ENCODE measurements at regions not wholly inside any gene's neighbourhood (a gene's known extent, or its start where the extent isn't known, plus 50 kb on each side); places are given as distances from the start of the nearest gene placed in this dataset.

DNA sequence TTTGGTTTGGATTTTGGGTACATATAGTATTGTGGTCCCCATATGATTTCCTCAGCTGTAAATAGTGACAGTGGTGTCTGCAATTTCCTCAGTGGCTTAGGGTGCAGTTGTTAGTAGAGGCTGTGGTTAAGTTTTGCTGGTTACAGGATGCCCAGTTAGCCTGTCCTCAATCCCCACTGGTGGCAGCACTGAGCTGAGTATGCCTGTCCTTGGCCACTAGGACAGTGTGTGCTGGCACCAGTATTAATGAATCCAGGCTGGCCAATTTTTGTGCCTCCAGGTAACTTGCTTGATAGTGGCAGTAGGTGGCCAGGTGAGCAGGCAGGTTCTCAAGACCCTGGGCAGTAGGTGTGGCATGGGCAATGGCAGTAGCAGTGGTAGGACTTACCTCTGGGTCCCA lies 973.1 kb downstream of the TMEM182 start:
- Mint-ChIP-seq H3K27me3 (ENCODE audit: low read depth, poor library complexity) (peaks cover 9% of the 10 kb centered on the region), H3K4me3 (no peak overlapping the region), H3K9me3 (peaks cover 33% of the 10 kb centered on the region), H3K27ac (no peak overlapping the region), H3K4me1 (no peaks in the 10 kb centered on the region), H3K36me3 (ENCODE audit: low read depth) (no peaks in the 10 kb centered on the region)
- TF ChIP-seq, protein P1, sequence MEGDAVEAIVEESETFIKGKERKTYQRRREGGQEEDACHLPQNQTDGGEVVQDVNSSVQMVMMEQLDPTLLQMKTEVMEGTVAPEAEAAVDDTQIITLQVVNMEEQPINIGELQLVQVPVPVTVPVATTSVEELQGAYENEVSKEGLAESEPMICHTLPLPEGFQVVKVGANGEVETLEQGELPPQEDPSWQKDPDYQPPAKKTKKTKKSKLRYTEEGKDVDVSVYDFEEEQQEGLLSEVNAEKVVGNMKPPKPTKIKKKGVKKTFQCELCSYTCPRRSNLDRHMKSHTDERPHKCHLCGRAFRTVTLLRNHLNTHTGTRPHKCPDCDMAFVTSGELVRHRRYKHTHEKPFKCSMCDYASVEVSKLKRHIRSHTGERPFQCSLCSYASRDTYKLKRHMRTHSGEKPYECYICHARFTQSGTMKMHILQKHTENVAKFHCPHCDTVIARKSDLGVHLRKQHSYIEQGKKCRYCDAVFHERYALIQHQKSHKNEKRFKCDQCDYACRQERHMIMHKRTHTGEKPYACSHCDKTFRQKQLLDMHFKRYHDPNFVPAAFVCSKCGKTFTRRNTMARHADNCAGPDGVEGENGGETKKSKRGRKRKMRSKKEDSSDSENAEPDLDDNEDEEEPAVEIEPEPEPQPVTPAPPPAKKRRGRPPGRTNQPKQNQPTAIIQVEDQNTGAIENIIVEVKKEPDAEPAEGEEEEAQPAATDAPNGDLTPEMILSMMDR (IDR thresholded peaks at IDR 0.05) = no peak
- DNase-seq = no peak

- peaks cover 7% of the 10 kb centered on the region for H3K4me1 Mint-ChIP-seq
- H3K27ac Mint-ChIP-seq = no peak overlapping the region
- no peaks in the 10 kb centered on the region for H3K36me3 Mint-ChIP-seq (ENCODE audit: low read depth)
- TF ChIP-seq, protein P1 (IDR thresholded peaks at IDR 0.05) = no peak
- DNase-seq = no peak
- no peak overlapping the region for H3K4me3 Mint-ChIP-seq
- H3K9me3 Mint-ChIP-seq = peaks cover 21% of the 10 kb centered on the region
- peaks cover 11% of the 10 kb centered on the region for H3K27me3 Mint-ChIP-seq (ENCODE audit: low read depth, poor library complexity)
These were observed 976.3 kb downstream of the TMEM182 start for GRCh38 chr2:103738108-103738507.

GRCh38 chr2:103738606-103739005 lies 976.8 kb downstream of the TMEM182 start:
- DNase-seq = no peak
- Mint-ChIP-seq H3K4me3 (no peak overlapping the region), H3K9me3 (peaks cover 17% of the 10 kb centered on the region), H3K27ac (no peak overlapping the region), H3K4me1 (peaks cover 10% of the 10 kb centered on the region), H3K27me3 (ENCODE audit: low read depth, poor library complexity) (peaks cover 8% of the 10 kb centered on the region), H3K36me3 (ENCODE audit: low read depth) (no peaks in the 10 kb centered on the region)
- TF ChIP-seq, protein P1 (IDR thresholded peaks at IDR 0.05) = no peak

GRCh38 chr2:103739186-103739585 lies 977.4 kb downstream of the TMEM182 start:
- Mint-ChIP-seq H3K27ac (no peak overlapping the region), H3K9me3 (peaks cover 12% of the 10 kb centered on the region), H3K36me3 (ENCODE audit: low read depth) (no peaks in the 10 kb centered on the region), H3K4me3 (no peak overlapping the region), H3K27me3 (ENCODE audit: low read depth, poor library complexity) (peaks cover 8% of the 10 kb centered on the region), H3K4me1 (peaks cover 10% of the 10 kb centered on the region)
- no peak for DNase-seq
- TF ChIP-seq, protein P1 (IDR thresholded peaks at IDR 0.05) = no peak

GRCh38 chr2:103739921-103740320 lies 978.1 kb downstream of the TMEM182 start:
- TF ChIP-seq, protein P1 (IDR thresholded peaks at IDR 0.05) = no peak
- Mint-ChIP-seq H3K4me3 (no peak overlapping the region), H3K27ac (no peak overlapping the region), H3K4me1 (peaks cover 10% of the 10 kb centered on the region), H3K27me3 (ENCODE audit: low read depth, poor library complexity) (peaks cover 8% of the 10 kb centered on the region), H3K9me3 (peaks cover 5% of the 10 kb centered on the region), H3K36me3 (ENCODE audit: low read depth) (no peaks in the 10 kb centered on the region)
- DNase-seq = no peak

DNA sequence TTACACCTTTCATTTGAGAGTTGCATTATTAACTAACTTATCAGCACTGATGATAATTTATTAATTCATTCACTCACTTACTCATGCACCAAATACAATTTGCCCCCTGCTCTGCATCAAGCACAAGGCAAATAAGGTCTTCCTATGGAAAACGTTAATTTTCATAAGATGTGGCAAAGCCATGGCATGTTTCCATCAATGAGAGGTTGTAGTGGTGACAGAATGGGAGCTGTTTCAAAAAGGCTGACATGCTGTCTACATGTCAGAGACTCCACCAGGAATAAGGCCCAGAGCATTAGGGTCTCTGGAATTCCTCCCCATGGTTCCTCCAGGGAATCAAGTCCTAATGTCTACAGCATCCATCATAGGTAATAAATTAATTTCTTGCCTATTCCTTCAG lies 978.8 kb downstream of the TMEM182 start:
- Mint-ChIP-seq H3K27me3 (ENCODE audit: low read depth, poor library complexity) (peaks cover 10% of the 10 kb centered on the region), H3K27ac (no peak overlapping the region), H3K36me3 (ENCODE audit: low read depth) (no peaks in the 10 kb centered on the region), H3K4me3 (no peak overlapping the region), H3K4me1 (peaks cover 10% of the 10 kb centered on the region), H3K9me3 (peaks cover 5% of the 10 kb centered on the region)
- TF ChIP-seq, protein P1 (IDR thresholded peaks at IDR 0.05) = no peak
- no peak for DNase-seq
